Gastroesophageal sphincter (tissue), 3 donors: ENCODE measurements at regions not wholly inside any gene's neighbourhood (a gene's known extent, or its start where the extent isn't known, plus 50 kb on each side); places are given as distances from the start of the nearest gene placed in this dataset.

Source experiments
- POLR2AphosphoS5 ChIP-seq: sonication (generic); formaldehyde crosslinking; IDR thresholded peaks from one replicate; pipeline ENCODE4 v1.6.1; 2017; ENCODE audit warnings: antibody characterized with exemption
- TF ChIP-seq, protein P1 (sequence below), 4 experiments: fragments of 200-600 bp in 2 of 4; fragments of 450-650 bp in 2 of 4; sonication (generic) in 1 of 4; IDR thresholded peaks; one replicate each; pipeline ENCODE4 v1.5.1; 2017 to 2019; ENCODE audit warnings: antibody characterized with exemption in 4 of 4, mild to moderate bottlenecking in 2 of 4, moderate library complexity in 2 of 4

DNA sequence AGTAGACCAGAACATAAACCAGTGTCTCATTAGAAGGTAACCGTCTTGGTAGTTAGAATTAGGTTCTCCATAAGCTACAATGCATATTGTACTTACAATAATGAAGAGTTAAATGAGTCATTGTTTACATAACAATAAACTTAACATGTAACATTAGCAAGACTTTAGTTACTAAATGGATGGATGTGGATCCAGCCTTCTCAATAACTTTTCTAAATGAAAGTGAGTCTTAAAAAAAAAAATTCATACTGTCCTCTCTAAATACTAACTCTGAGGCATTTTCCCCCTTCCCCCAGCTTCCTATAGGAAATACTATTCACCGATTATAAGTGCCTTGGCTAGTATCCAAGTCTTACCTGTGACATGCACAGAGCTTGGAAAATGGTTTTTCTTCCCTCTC is 155.3 kb downstream of the CYB561 start:
- TF ChIP-seq, protein P1, sequence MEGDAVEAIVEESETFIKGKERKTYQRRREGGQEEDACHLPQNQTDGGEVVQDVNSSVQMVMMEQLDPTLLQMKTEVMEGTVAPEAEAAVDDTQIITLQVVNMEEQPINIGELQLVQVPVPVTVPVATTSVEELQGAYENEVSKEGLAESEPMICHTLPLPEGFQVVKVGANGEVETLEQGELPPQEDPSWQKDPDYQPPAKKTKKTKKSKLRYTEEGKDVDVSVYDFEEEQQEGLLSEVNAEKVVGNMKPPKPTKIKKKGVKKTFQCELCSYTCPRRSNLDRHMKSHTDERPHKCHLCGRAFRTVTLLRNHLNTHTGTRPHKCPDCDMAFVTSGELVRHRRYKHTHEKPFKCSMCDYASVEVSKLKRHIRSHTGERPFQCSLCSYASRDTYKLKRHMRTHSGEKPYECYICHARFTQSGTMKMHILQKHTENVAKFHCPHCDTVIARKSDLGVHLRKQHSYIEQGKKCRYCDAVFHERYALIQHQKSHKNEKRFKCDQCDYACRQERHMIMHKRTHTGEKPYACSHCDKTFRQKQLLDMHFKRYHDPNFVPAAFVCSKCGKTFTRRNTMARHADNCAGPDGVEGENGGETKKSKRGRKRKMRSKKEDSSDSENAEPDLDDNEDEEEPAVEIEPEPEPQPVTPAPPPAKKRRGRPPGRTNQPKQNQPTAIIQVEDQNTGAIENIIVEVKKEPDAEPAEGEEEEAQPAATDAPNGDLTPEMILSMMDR (IDR thresholded peaks at IDR 0.05): no peak
- TF ChIP-seq POLR2AphosphoS5: no peak
